Posterior vena cava (tissue), 2 donors: ENCODE measurements at regions not wholly inside any gene's neighbourhood (a gene's known extent, or its start where the extent isn't known, plus 50 kb on each side); places are given as distances from the start of the nearest gene placed in this dataset.
"Not testable (repeated sequence)": the region's sequence is repeated elsewhere in the genome, so short reads cannot be mapped to it uniquely, and the experiment has no call there.

ENCODE experiments used
- DNase-seq: peaks from one replicate; pipeline ENCODE4 v3.0.0-alpha.2; 2020; ENCODE audit warnings: low spot score
- intact Hi-C, 2 donors: fragments of 100-400 bp; cut with DNase I; formaldehyde crosslinking; loops; one replicate each; pipeline versions ENCODE4 v1.14.1 to v1.14.2; 2022 to 2023
- donor health status: DM: yes; HTN: yes; CAD: no.
- donor health status: DM: yes; HTN: yes; CAD: no.

- intact Hi-C loops: no loop called here
- DNase-seq: no peak
Observed at GRCh38 chr5:4023091-4023752, 427.6 kb downstream of the IRX1 start.

- DNase-seq: no peak
- intact Hi-C loops: no loop called here
Observed at GRCh38 chr5:4023753-4024335, 428.2 kb downstream of the IRX1 start.

- intact Hi-C loops: no loop called here
- no peak for DNase-seq
Observed at GRCh38 chr5:4027088-4027734, 431.6 kb downstream of the IRX1 start.

- intact Hi-C loops: no loop called here
- no peak for DNase-seq
Observed at GRCh38 chr5:4028384-4028783, 432.8 kb downstream of the IRX1 start.

GRCh38 chr5:4033546-4033945 is 437.9 kb downstream of the IRX1 start:
- intact Hi-C loops: not testable (repeated sequence)

GRCh38 chr5:4036861-4037260 is 441.2 kb downstream of the IRX1 start:
- intact Hi-C loops: no loop called here
- DNase-seq: no peak

More at GRCh38 chr5:4033546-4033945, 437.9 kb downstream of the IRX1 start:
- DNase-seq: not testable (repeated sequence)

- no peak for DNase-seq
- intact Hi-C loops: no loop called here
Observed at GRCh38 chr5:4038994-4039393, 443.4 kb downstream of the IRX1 start.

- intact Hi-C loops: no loop called here
Observed at GRCh38 chr5:4042311-4042710, 446.7 kb downstream of the IRX1 start.

GRCh38 chr5:4043135-4043534 is 447.5 kb downstream of the IRX1 start:
- intact Hi-C loops: no loop called here
- no peak for DNase-seq

More at GRCh38 chr5:4042311-4042710, 446.7 kb downstream of the IRX1 start:
- no peak for DNase-seq

GRCh38 chr5:4044881-4045280 is 449.2 kb downstream of the IRX1 start:
- no peak for DNase-seq
- intact Hi-C loops: loop anchor here in 1 of 2 donors (5.0 kb wide), 1 partner anchor 138 kb away; no protein-coding TSS in a partner anchor

GRCh38 chr5:4048398-4048797 is 452.8 kb downstream of the IRX1 start:
- intact Hi-C loops: loop anchor here in 1 of 2 donors (5.0 kb wide), 1 partner anchor 141 kb away; no protein-coding TSS in a partner anchor
- DNase-seq: no peak

- DNase-seq: no peak
- intact Hi-C loops: no loop called here
Observed at GRCh38 chr5:4050203-4050602, 454.6 kb downstream of the IRX1 start.

GRCh38 chr5:4053136-4053535 is 457.5 kb downstream of the IRX1 start:
- no peak for DNase-seq
- intact Hi-C loops: no loop called here

GRCh38 chr5:4054092-4054491 is 458.5 kb downstream of the IRX1 start:
- intact Hi-C loops: no loop called here
- DNase-seq: no peak

GRCh38 chr5:4058899-4059298 is 463.3 kb downstream of the IRX1 start:
- peak; percentile 86 for DNase-seq
- intact Hi-C loops: loop anchor here in 1 of 2 donors (1.0 kb wide), 1 partner anchor 46 kb away; no protein-coding TSS in a partner anchor

- DNase-seq: no peak
- intact Hi-C loops: no loop called here
Observed at GRCh38 chr5:4065472-4066320, 470.1 kb downstream of the IRX1 start.

- intact Hi-C loops: no loop called here
- DNase-seq: no peak
Observed at GRCh38 chr5:4068171-4068570, 472.5 kb downstream of the IRX1 start.

GRCh38 chr5:4078544-4078943 is 482.9 kb downstream of the IRX1 start:
- DNase-seq: no peak
- intact Hi-C loops: no loop called here

- intact Hi-C loops: no loop called here
- DNase-seq: no peak
Observed at GRCh38 chr5:4079831-4080230, 484.2 kb downstream of the IRX1 start.

GRCh38 chr5:4080370-4080769 is 484.7 kb downstream of the IRX1 start:
- intact Hi-C loops: no loop called here
- no peak for DNase-seq
